ENCODE measurements at regions not wholly inside any gene's neighbourhood (a gene's known extent, or its start where the extent isn't known, plus 50 kb on each side); places are given as distances from the start of the nearest gene placed in this dataset.

DNA sequence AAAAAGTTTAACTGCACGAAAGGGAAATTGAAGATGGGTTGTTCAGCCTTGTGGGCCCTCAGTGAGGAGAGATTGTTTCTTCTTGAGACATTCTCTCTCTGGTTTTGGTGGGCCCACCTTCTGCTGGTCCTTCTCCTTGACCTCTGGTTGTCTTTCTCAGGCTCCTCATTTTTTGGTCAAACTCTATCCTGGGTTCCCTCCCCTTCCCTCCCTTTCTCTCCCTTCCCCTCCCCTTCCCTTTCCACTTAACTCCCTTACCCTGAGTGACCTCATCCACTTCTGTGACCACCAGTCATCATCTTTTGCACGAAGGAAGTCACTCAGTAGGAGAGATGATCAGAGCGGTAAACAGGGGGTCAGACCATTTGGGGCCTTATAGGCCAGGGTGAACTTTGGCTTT lies 71.5 kb upstream of the RALY start:
- TF ChIP-seq, protein P1, sequence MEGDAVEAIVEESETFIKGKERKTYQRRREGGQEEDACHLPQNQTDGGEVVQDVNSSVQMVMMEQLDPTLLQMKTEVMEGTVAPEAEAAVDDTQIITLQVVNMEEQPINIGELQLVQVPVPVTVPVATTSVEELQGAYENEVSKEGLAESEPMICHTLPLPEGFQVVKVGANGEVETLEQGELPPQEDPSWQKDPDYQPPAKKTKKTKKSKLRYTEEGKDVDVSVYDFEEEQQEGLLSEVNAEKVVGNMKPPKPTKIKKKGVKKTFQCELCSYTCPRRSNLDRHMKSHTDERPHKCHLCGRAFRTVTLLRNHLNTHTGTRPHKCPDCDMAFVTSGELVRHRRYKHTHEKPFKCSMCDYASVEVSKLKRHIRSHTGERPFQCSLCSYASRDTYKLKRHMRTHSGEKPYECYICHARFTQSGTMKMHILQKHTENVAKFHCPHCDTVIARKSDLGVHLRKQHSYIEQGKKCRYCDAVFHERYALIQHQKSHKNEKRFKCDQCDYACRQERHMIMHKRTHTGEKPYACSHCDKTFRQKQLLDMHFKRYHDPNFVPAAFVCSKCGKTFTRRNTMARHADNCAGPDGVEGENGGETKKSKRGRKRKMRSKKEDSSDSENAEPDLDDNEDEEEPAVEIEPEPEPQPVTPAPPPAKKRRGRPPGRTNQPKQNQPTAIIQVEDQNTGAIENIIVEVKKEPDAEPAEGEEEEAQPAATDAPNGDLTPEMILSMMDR (conservative IDR thresholded peaks at IDR 0.05 in 1 of 2, IDR thresholded peaks at IDR 0.05 in 1 of 2; ENCODE audit: low read depth in 1 of 2, low read length in 2 of 2) = no peak
- no peak for TF ChIP-seq EZH2 (IDR thresholded peaks at IDR 0.05; ENCODE audit: low read length, missing control alignments)

All from fibroblast of lung (primary cell).